ENCODE measurements at regions not wholly inside any gene's neighbourhood (a gene's known extent, or its start where the extent isn't known, plus 50 kb on each side); places are given as distances from the start of the nearest gene placed in this dataset.

- H3K9me3 Mint-ChIP-seq, result no peaks in the 10 kb centered on the region
- H3K27ac Mint-ChIP-seq, result no peak overlapping the region
- H3K27me3 Mint-ChIP-seq, result peaks cover 6 to 19% (median 11%) of the 10 kb centered on the region in 5 donors
- POLR2A ChIA-PET, result no interaction called here
- H3K4me1 Mint-ChIP-seq, result no peaks in the 10 kb centered on the region
- no peaks in the 10 kb centered on the region for H3K36me3 Mint-ChIP-seq
- ATAC-seq (no peak), DNase-seq (no peak)
- H3K4me3 Mint-ChIP-seq, result no peak overlapping the region
Measured at GRCh38 chr11:122430490-122430889, 225.0 kb upstream of the UBASH3B start.

GRCh38 chr11:122426073-122426472, 229.4 kb upstream of the UBASH3B start:
- no peak overlapping the region for H3K4me3 Mint-ChIP-seq
- DNase-seq, result no peak
- no peak for ATAC-seq
- H3K27ac Mint-ChIP-seq, result no peak overlapping the region
- peaks cover under 1 to 21% (median 6%) of the 10 kb centered on the region in 5 donors for H3K27me3 Mint-ChIP-seq
- POLR2A ChIA-PET, result no interaction called here
- H3K4me1 Mint-ChIP-seq, result no peaks in the 10 kb centered on the region
- H3K36me3 Mint-ChIP-seq, result no peaks in the 10 kb centered on the region
- H3K9me3 Mint-ChIP-seq, result no peaks in the 10 kb centered on the region

GRCh38 chr11:122424636-122425035, 230.9 kb upstream of the UBASH3B start:
- H3K27me3 Mint-ChIP-seq, result peaks cover 0 to 21% (median 7%) of the 10 kb centered on the region in 5 donors
- DNase-seq, result no peak
- POLR2A ChIA-PET, result no interaction called here
- H3K9me3 Mint-ChIP-seq, result no peaks in the 10 kb centered on the region
- no peaks in the 10 kb centered on the region for H3K36me3 Mint-ChIP-seq
- H3K27ac Mint-ChIP-seq, result no peak overlapping the region
- H3K4me3 Mint-ChIP-seq, result no peak overlapping the region
- ATAC-seq, result no peak
- H3K4me1 Mint-ChIP-seq, result no peaks in the 10 kb centered on the region

GRCh38 chr11:122423886-122424285, 231.6 kb upstream of the UBASH3B start:
- no peak for DNase-seq
- Mint-ChIP-seq H3K9me3 (peaks cover 0 to 2% (median 0%) of the 10 kb centered on the region in 9 donors), H3K36me3 (no peaks in the 10 kb centered on the region), H3K27ac (no peak overlapping the region), H3K27me3 (peaks cover 0 to 21% (median 8%) of the 10 kb centered on the region in 5 donors), H3K4me1 (no peaks in the 10 kb centered on the region), H3K4me3 (no peak overlapping the region)
- ATAC-seq, result no peak
- POLR2A ChIA-PET, result no interaction called here

GRCh38 chr11:122423273-122423672, 232.2 kb upstream of the UBASH3B start:
- POLR2A ChIA-PET, result no interaction called here
- DNase-seq (no peak), ATAC-seq (no peak)
- Mint-ChIP-seq H3K36me3 (peaks cover 0 to under 1% (median 0%) of the 10 kb centered on the region in 3 donors), H3K4me1 (no peaks in the 10 kb centered on the region), H3K27me3 (peaks cover 1 to 24% (median 7%) of the 10 kb centered on the region in 5 donors), H3K9me3 (peaks cover 0 to 5% (median under 1%) of the 10 kb centered on the region in 9 donors), H3K27ac (no peak overlapping the region), H3K4me3 (no peak overlapping the region)

- ATAC-seq (no peak), DNase-seq (no peak)
- H3K4me1 Mint-ChIP-seq, result no peaks in the 10 kb centered on the region
- peaks cover 0 to 5% (median 0%) of the 10 kb centered on the region in 3 donors for H3K36me3 Mint-ChIP-seq
- H3K27ac Mint-ChIP-seq, result no peak overlapping the region
- no peak overlapping the region for H3K4me3 Mint-ChIP-seq
- peaks cover 0 to 10% (median 6%) of the 10 kb centered on the region in 9 donors for H3K9me3 Mint-ChIP-seq
- peaks cover 7 to 30% (median 9%) of the 10 kb centered on the region in 5 donors for H3K27me3 Mint-ChIP-seq
- POLR2A ChIA-PET, result no interaction called here
Measured at GRCh38 chr11:122422682-122423081, 232.8 kb upstream of the UBASH3B start.

- Mint-ChIP-seq H3K9me3 (peaks cover 0 to 15% (median 9%) of the 10 kb centered on the region in 9 donors), H3K27ac (no peak overlapping the region), H3K36me3 (peaks cover 0 to 5% (median 0%) of the 10 kb centered on the region in 3 donors), H3K4me3 (no peak overlapping the region), H3K4me1 (no peaks in the 10 kb centered on the region), H3K27me3 (peaks cover 8 to 32% (median 9%) of the 10 kb centered on the region in 5 donors)
- ATAC-seq, result no peak
- POLR2A ChIA-PET, result interaction anchor here (0.6 kb wide), 1 partner anchor 331 kb away, joined by 4 read pairs; no protein-coding TSS in a partner anchor
- DNase-seq, result no peak
Measured at GRCh38 chr11:122421702-122422101, 233.8 kb upstream of the UBASH3B start.

GRCh38 chr11:122418032-122418431, 237.5 kb upstream of the UBASH3B start:
- POLR2A ChIA-PET, result no interaction called here
- no peak for DNase-seq
- H3K27ac Mint-ChIP-seq, result no peak overlapping the region

GRCh38 chr11:122414406-122415018, 241.0 kb upstream of the UBASH3B start:
- H3K27me3 Mint-ChIP-seq, result peaks cover 5 to 15% (median 5%) of the 10 kb centered on the region in 5 donors
- peaks cover 8 to 62% (median 23%) of the 10 kb centered on the region in 9 donors for H3K9me3 Mint-ChIP-seq
- H3K4me3 Mint-ChIP-seq, result no peak overlapping the region
- no peak for ATAC-seq
- H3K27ac Mint-ChIP-seq, result no peak overlapping the region
- no peak for DNase-seq
- peaks cover 0 to 16% (median 0%) of the 10 kb centered on the region in 3 donors for H3K36me3 Mint-ChIP-seq
- H3K4me1 Mint-ChIP-seq, result no peaks in the 10 kb centered on the region
- POLR2A ChIA-PET, result no interaction called here

More at GRCh38 chr11:122418032-122418431, 237.5 kb upstream of the UBASH3B start:
- peaks cover 3 to 12% (median 5%) of the 10 kb centered on the region in 5 donors for H3K27me3 Mint-ChIP-seq
- H3K4me1 Mint-ChIP-seq, result no peaks in the 10 kb centered on the region
- no peak overlapping the region for H3K4me3 Mint-ChIP-seq
- peaks cover 8 to 46% (median 21%) of the 10 kb centered on the region in 9 donors for H3K9me3 Mint-ChIP-seq
- ATAC-seq, result no peak
- peaks cover 0 to 5% (median 0%) of the 10 kb centered on the region in 3 donors for H3K36me3 Mint-ChIP-seq

- Mint-ChIP-seq H3K27me3 (peaks cover 3 to 15% (median 5%) of the 10 kb centered on the region in 5 donors), H3K9me3 (peaks cover 8 to 62% (median 23%) of the 10 kb centered on the region in 9 donors), H3K36me3 (peaks cover 0 to 16% (median 0%) of the 10 kb centered on the region in 3 donors), H3K27ac (no peak overlapping the region), H3K4me3 (no peak overlapping the region), H3K4me1 (no peaks in the 10 kb centered on the region)
- DNase-seq, result no peak
- POLR2A ChIA-PET, result no interaction called here
- ATAC-seq, result no peak
Measured at GRCh38 chr11:122413677-122414076, 241.8 kb upstream of the UBASH3B start.

- H3K4me3 Mint-ChIP-seq, result no peak overlapping the region
- H3K9me3 Mint-ChIP-seq, result peaks cover 5 to 54% (median 19%) of the 10 kb centered on the region in 9 donors
- ATAC-seq (no peak), DNase-seq (no peak)
- POLR2A ChIA-PET, result no interaction called here
- H3K4me1 Mint-ChIP-seq, result no peaks in the 10 kb centered on the region
- no peak overlapping the region for H3K27ac Mint-ChIP-seq
- peaks cover 0 to 11% (median 0%) of the 10 kb centered on the region in 3 donors for H3K36me3 Mint-ChIP-seq
- H3K27me3 Mint-ChIP-seq, result peaks cover 0 to 8% (median 2%) of the 10 kb centered on the region in 5 donors
Measured at GRCh38 chr11:122412581-122412980, 242.9 kb upstream of the UBASH3B start.

GRCh38 chr11:122406466-122406865, 249.1 kb upstream of the UBASH3B start:
- ATAC-seq (no peak), DNase-seq (no peak)
- Mint-ChIP-seq H3K27me3 (peaks cover 5 to 11% (median 9%) of the 10 kb centered on the region in 5 donors), H3K27ac (no peak overlapping the region), H3K4me3 (no peak overlapping the region), H3K9me3 (peaks cover 0 to 5% (median under 1%) of the 10 kb centered on the region in 9 donors), H3K4me1 (no peaks in the 10 kb centered on the region), H3K36me3 (peaks cover 0 to 5% (median 0%) of the 10 kb centered on the region in 3 donors)
- POLR2A ChIA-PET, result no interaction called here

- ATAC-seq, result no peak
- peaks cover 0 to 5% (median 0%) of the 10 kb centered on the region in 9 donors for H3K9me3 Mint-ChIP-seq
- peaks cover 0 to 5% (median 0%) of the 10 kb centered on the region in 3 donors for H3K36me3 Mint-ChIP-seq
- H3K27me3 Mint-ChIP-seq, result peaks cover 5 to 11% (median 9%) of the 10 kb centered on the region in 5 donors
- POLR2A ChIA-PET, result no interaction called here
- DNase-seq, result no peak
- no peak overlapping the region for H3K27ac Mint-ChIP-seq
- no peak overlapping the region for H3K4me3 Mint-ChIP-seq
- H3K4me1 Mint-ChIP-seq, result no peaks in the 10 kb centered on the region
Measured at GRCh38 chr11:122405547-122406341, 249.8 kb upstream of the UBASH3B start.
